HEK293 (cell line): ENCODE measurements at regions not wholly inside any gene's neighbourhood (a gene's known extent, or its start where the extent isn't known, plus 50 kb on each side); places are given as distances from the start of the nearest gene placed in this dataset.
"Not testable (repeated sequence)": the region's sequence is repeated elsewhere in the genome, so short reads cannot be mapped to it uniquely, and the experiment has no call there.

Experiments
- CTCF ChIA-PET: fragments of 350-600 bp; formaldehyde crosslinking; extraction: SDS; loops from one replicate; lab custom pipeline; 2021; ENCODE audit warnings: antibody characterized with exemption; lab: Yijun Ruan, JAX
- POLR2A ChIA-PET: fragments of 300-600 bp; formaldehyde crosslinking; extraction: SDS; loops from one replicate; lab custom pipeline; 2020; ENCODE audit warnings: antibody characterized with exemption, inconsistent platforms; lab: Yijun Ruan, JAX
- H3K27ac ChIP-seq: fragments of 200-500 bp; sonication (Bioruptor generic); 2 replicates; pipeline ENCODE4 v1.5.1; 2014; ENCODE audit warnings: low read depth, low read length, control low read depth, inconsistent platforms; ENCODE audit errors: extremely low read depth
- H3K36me3 ChIP-seq, 2 experiments: fragments of 200-500 bp in 1 of 2; sonication (Bioruptor generic) in 1 of 2; 1 replicate in 1 of 2; 2 replicates in 1 of 2; pipeline ENCODE4 v1.5.1; 2014 to 2017; ENCODE audit warnings: inconsistent platforms in 2 of 2, low read length in 2 of 2; ENCODE audit not compliant: control insufficient read depth in 2 of 2, insufficient read depth in 1 of 2
- H3K4me1 ChIP-seq: fragments of 200-500 bp; sonication (Bioruptor generic); 2 replicates; pipeline ENCODE4 v1.5.1; 2014; ENCODE audit warnings: mild to moderate bottlenecking, low read length, inconsistent platforms; ENCODE audit not compliant: control insufficient read depth, insufficient read depth
- H3K4me3 ChIP-seq: 2 replicates; pipeline ENCODE4 v1.5.1; 2011; ENCODE audit warnings: low read depth, mild to moderate bottlenecking, control low read depth, low read length, moderate library complexity
- H3K9me3 ChIP-seq: fragments of 200-500 bp; sonication (Bioruptor generic); 2 replicates; pipeline ENCODE4 v1.5.1; 2014; ENCODE audit warnings: low read depth, low read length, inconsistent platforms; ENCODE audit not compliant: control insufficient read depth, insufficient read depth
- BCL6B ChIP-seq: fragments of 450-650 bp; formaldehyde crosslinking; IDR thresholded peaks from 2 replicates; pipeline ENCODE4 v1.5.1; 2017; ENCODE audit warnings: missing biosample characterization, missing genetic modification characterization
- KLF7 ChIP-seq: fragments of 450-650 bp; formaldehyde crosslinking; IDR thresholded peaks from 2 replicates; pipeline ENCODE4 v1.5.1; 2016; ENCODE audit warnings: missing biosample characterization, missing genetic modification characterization, borderline replicate concordance
- PATZ1 ChIP-seq: fragments of 450-650 bp; formaldehyde crosslinking; IDR thresholded peaks from 2 replicates; pipeline ENCODE4 v1.5.1; 2016; ENCODE audit warnings: missing biosample characterization, missing genetic modification characterization
- TSHZ1 ChIP-seq: fragments of 450-650 bp; formaldehyde crosslinking; IDR thresholded peaks from 2 replicates; pipeline ENCODE4 v1.5.1; 2016; ENCODE audit warnings: missing biosample characterization, missing genetic modification characterization, borderline replicate concordance
- ZBTB49 ChIP-seq: fragments of 450-650 bp; formaldehyde crosslinking; IDR thresholded peaks from 2 replicates; pipeline ENCODE4 v1.5.1; 2016; ENCODE audit warnings: missing biosample characterization, missing genetic modification characterization, low read depth
- ZEB2 ChIP-seq: fragments of 450-650 bp; formaldehyde crosslinking; IDR thresholded peaks from 2 replicates; pipeline ENCODE4 v1.5.1; 2016; ENCODE audit warnings: missing biosample characterization, missing genetic modification characterization
- ZNF121 ChIP-seq: fragments of 450-650 bp; formaldehyde crosslinking; IDR thresholded peaks from 2 replicates; pipeline ENCODE4 v1.5.1; 2016; ENCODE audit warnings: missing biosample characterization, missing genetic modification characterization
- ZNF324 ChIP-seq: fragments of 450-650 bp; formaldehyde crosslinking; IDR thresholded peaks from 2 replicates; pipeline ENCODE4 v1.5.1; 2016; ENCODE audit warnings: missing biosample characterization, missing genetic modification characterization
- ZNF362 ChIP-seq: fragments of 450-650 bp; formaldehyde crosslinking; IDR thresholded peaks from 2 replicates; pipeline ENCODE4 v1.5.1; 2016; ENCODE audit warnings: missing biosample characterization, missing genetic modification characterization
- ZNF433 ChIP-seq: fragments of 450-650 bp; formaldehyde crosslinking; IDR thresholded peaks from 2 replicates; pipeline ENCODE4 v1.5.1; 2016; ENCODE audit warnings: missing biosample characterization, missing genetic modification characterization, low read depth
- ZNF449 ChIP-seq: fragments of 450-650 bp; formaldehyde crosslinking; IDR thresholded peaks from 2 replicates; pipeline ENCODE4 v1.5.1; 2017; ENCODE audit warnings: missing biosample characterization, mild to moderate bottlenecking, missing genetic modification characterization, moderate library complexity
- ZNF529 ChIP-seq: fragments of 450-650 bp; formaldehyde crosslinking; IDR thresholded peaks from 2 replicates; pipeline ENCODE4 v1.5.1; 2017; ENCODE audit warnings: missing genetic modification characterization, missing biosample characterization; ENCODE audit not compliant: insufficient replicate concordance
- ZNF600 ChIP-seq: fragments of 450-650 bp; formaldehyde crosslinking; IDR thresholded peaks from 2 replicates; pipeline ENCODE4 v1.5.1; 2016; ENCODE audit warnings: missing biosample characterization, missing genetic modification characterization
- ZNF629 ChIP-seq: fragments of 450-650 bp; formaldehyde crosslinking; IDR thresholded peaks from 2 replicates; pipeline ENCODE4 v1.5.1; 2017; ENCODE audit warnings: missing biosample characterization, missing genetic modification characterization
- ZNF654 ChIP-seq: fragments of 450-650 bp; formaldehyde crosslinking; IDR thresholded peaks from 2 replicates; pipeline ENCODE4 v1.5.1; 2016; ENCODE audit warnings: low read depth, missing biosample characterization, missing genetic modification characterization
- ZSCAN23 ChIP-seq: fragments of 450-650 bp; formaldehyde crosslinking; IDR thresholded peaks from 2 replicates; pipeline ENCODE4 v1.5.1; 2016; ENCODE audit warnings: missing biosample characterization, missing genetic modification characterization

- TF ChIP-seq ZBTB49 (no peak), ZNF449 (no peak)
Observed at GRCh38 chr5:8839361-8840055, 706.4 kb downstream of the SEMA5A start (continued).

- Histone ChIP-seq H3K4me1 (no peaks in the 10 kb centered on the region), H3K36me3 (no peaks in the 10 kb centered on the region), H3K9me3 (no peaks in the 10 kb centered on the region), H3K27ac (no peak overlapping the region), H3K4me3 (no peak overlapping the region)
- POLR2A ChIA-PET: no interaction called here
- no peak for TF ChIP-seq ZNF121 (tag by site-specific recombination)
- no peak for TF ChIP-seq ZNF600 (tag by site-specific recombination)
- no peak for TF ChIP-seq ZNF362 (tag by site-specific recombination)
- no peak for TF ChIP-seq ZNF529 (tag by site-specific recombination)
- no peak for TF ChIP-seq PATZ1 (tag by site-specific recombination)
- TF ChIP-seq ZNF433 (tag by site-specific recombination): no peak
- no peak for TF ChIP-seq ZNF654 (tag by site-specific recombination)
- TF ChIP-seq BCL6B (tag by site-specific recombination): no peak
- TF ChIP-seq TSHZ1 (tag by site-specific recombination): no peak
- TF ChIP-seq ZNF629 (tag by site-specific recombination): no peak
- no peak for TF ChIP-seq ZNF324 (tag by site-specific recombination)
- no peak for TF ChIP-seq KLF7 (tag by site-specific recombination)
- TF ChIP-seq ZSCAN23 (tag by site-specific recombination): no peak
- TF ChIP-seq ZEB2 (tag by site-specific recombination): no peak
- CTCF ChIA-PET: no interaction called here
Observed at GRCh38 chr5:8840237-8840636, 705.6 kb downstream of the SEMA5A start.

- POLR2A ChIA-PET, H3K27ac ChIP-seq, H3K36me3 ChIP-seq, H3K9me3 ChIP-seq, H3K4me3 ChIP-seq, H3K4me1 ChIP-seq: not testable (repeated sequence)
- CTCF ChIA-PET: interaction anchor here (0.7 kb wide), 1 partner anchor 41 kb away, joined by 3 read pairs; no protein-coding TSS in a partner anchor
Observed at GRCh38 chr5:8840746-8841145, 705.1 kb downstream of the SEMA5A start.
